Kidney (tissue), 13 donors: ENCODE measurements at regions not wholly inside any gene's neighbourhood (a gene's known extent, or its start where the extent isn't known, plus 50 kb on each side); places are given as distances from the start of the nearest gene placed in this dataset.
"Not testable (repeated sequence)": the region's sequence is repeated elsewhere in the genome, so short reads cannot be mapped to it uniquely, and the experiment has no call there.

Experiments
- DNase-seq, 5 donors: peaks; one replicate each; pipeline ENCODE4 v3.0.0-alpha.2; 2013 to 2020
- FAIRE-seq: peaks from 2 replicates; lab custom pipeline; 2012; peaks lifted over from hg19 to GRCh38; lab: Jason Lieb, UNC
- H3K27ac ChIP-seq, 2 donors: one replicate each; pipeline ENCODE4 v1.7.0; 2013; ENCODE audit warnings: low read depth in 2 of 2, low read length in 2 of 2, inconsistent platforms in 1 of 2
- H3K27me3 ChIP-seq: one replicate; pipeline ENCODE4 v1.7.1; 2013; ENCODE audit warnings: low read length, inconsistent platforms; ENCODE audit not compliant: control insufficient read depth, insufficient read depth
- H3K36me3 ChIP-seq, 3 donors: one replicate each; pipeline versions ENCODE4 v1.7.0 to v1.7.1; 2013; ENCODE audit warnings: low read length in 3 of 3, control low read depth in 1 of 3, inconsistent platforms in 1 of 3; ENCODE audit not compliant: insufficient read depth in 3 of 3, control insufficient read depth in 2 of 3
- H3K4me1 ChIP-seq, 3 donors: one replicate each; pipeline versions ENCODE4 v1.7.0 to v1.7.1; 2013; ENCODE audit warnings: low read length in 3 of 3, inconsistent platforms in 1 of 3, low read depth in 1 of 3; ENCODE audit not compliant: control insufficient read depth in 2 of 3, insufficient read depth in 2 of 3
- H3K4me3 ChIP-seq, 3 donors: one replicate each; pipeline versions ENCODE4 v1.7.0 to v1.8.1; 2013; ENCODE audit warnings: low read length in 3 of 3, control low read depth in 1 of 3, inconsistent platforms in 1 of 3
- H3K9ac ChIP-seq, 3 donors: one replicate each; pipeline versions ENCODE4 v1.7.0 to v1.7.1; 2013; ENCODE audit warnings: low read length in 3 of 3, control low read depth in 1 of 3, inconsistent platforms in 1 of 3
- H3K9me3 ChIP-seq, 3 donors: one replicate each; pipeline versions ENCODE4 v1.7.0 to v1.7.1; 2013; ENCODE audit warnings: low read length in 3 of 3, control low read depth in 1 of 3, inconsistent platforms in 1 of 3; ENCODE audit not compliant: control insufficient read depth in 2 of 3, insufficient read depth in 1 of 3
- CTCF ChIP-seq: IDR thresholded peaks from 3 replicates; pipeline ENCODE4 v1.5.1; 2012; ENCODE audit warnings: mild to moderate bottlenecking, moderate library complexity, borderline replicate concordance; ENCODE audit not compliant: insufficient read depth; ENCODE audit errors: extremely low read depth
- intact Hi-C: fragments of 100-400 bp; cut with DNase I; formaldehyde crosslinking; loops from one replicate; pipeline ENCODE4 v1.11.1; 2022
- donor health status: control.
- donor health status: control.
- donor health status: control.
- donor health status: control.
- donor health status: control.
- donor health status: DM: yes; HTN: yes; CAD: no.
- donor health status: Normal renal cell carcinoma (clear cell type).

GRCh38 chr11:121909596-121909995 lies 206.4 kb downstream of the BLID start:
- intact Hi-C loops = no loop called here
- H3K36me3 ChIP-seq = no peaks in the 10 kb centered on the region
- DNase-seq (no peak), FAIRE-seq (no peak)
- H3K9me3 ChIP-seq = no peaks in the 10 kb centered on the region
- no peaks in the 10 kb centered on the region for H3K27me3 ChIP-seq
- no peak overlapping the region for H3K9ac ChIP-seq
- no peak for TF ChIP-seq CTCF
- H3K27ac ChIP-seq = no peak overlapping the region
- H3K4me3 ChIP-seq = no peak overlapping the region
- no peaks in the 10 kb centered on the region for H3K4me1 ChIP-seq

DNA sequence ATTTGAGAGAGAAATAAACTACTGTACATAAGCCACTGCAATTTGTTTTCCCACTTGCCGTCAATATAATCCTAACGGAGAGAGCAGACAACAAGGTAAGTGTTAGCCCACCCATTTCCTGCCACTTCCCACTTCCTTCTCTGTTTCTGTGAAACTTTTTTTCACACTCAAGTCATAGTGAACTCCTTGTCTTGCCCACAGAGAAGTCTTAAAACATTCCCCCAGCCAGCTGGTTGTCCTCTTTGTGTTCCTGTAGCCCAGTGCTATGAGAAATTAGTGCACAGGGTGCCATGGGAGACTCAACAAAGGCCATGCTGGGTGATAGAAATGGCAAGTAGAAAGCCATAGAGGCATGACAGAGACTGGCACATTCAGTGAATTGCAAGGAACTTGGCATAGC lies 208.6 kb downstream of the BLID start:
- H3K36me3 ChIP-seq = no peaks in the 10 kb centered on the region
- TF ChIP-seq CTCF = no peak
- no peak overlapping the region for H3K9ac ChIP-seq
- H3K4me1 ChIP-seq = no peaks in the 10 kb centered on the region
- H3K4me3 ChIP-seq = no peak overlapping the region
- no peaks in the 10 kb centered on the region for H3K9me3 ChIP-seq
- FAIRE-seq (no peak), DNase-seq (no peak)
- H3K27me3 ChIP-seq = no peaks in the 10 kb centered on the region
- intact Hi-C loops = no loop called here
- H3K27ac ChIP-seq = no peak overlapping the region

GRCh38 chr11:121904148-121904547 lies 211.9 kb downstream of the BLID start:
- TF ChIP-seq CTCF = no peak
- no peak overlapping the region for H3K9ac ChIP-seq

DNA sequence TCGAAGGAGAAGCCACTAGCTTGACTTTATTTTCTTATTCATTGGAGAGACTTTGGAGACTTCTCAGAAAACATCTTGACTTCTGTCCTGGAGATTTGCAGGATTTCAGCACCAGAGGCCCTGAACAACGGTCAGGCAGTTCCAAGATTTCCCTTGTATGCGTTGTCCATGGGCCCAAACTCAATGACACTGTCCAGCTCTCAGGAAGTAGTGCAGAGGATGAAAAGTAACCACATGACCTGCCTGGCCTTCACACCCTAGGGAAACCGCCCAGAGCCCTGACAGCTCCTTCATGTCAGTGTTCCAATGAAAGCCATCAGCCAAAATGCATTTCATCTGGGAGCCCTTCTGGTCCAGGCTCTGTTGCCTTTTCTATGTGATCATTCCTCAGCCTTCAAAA lies 214.1 kb downstream of the BLID start:
- Histone ChIP-seq H3K4me3 (no peak overlapping the region), H3K9me3 (no peaks in the 10 kb centered on the region), H3K4me1 (no peaks in the 10 kb centered on the region), H3K36me3 (no peaks in the 10 kb centered on the region), H3K27me3 (no peaks in the 10 kb centered on the region), H3K27ac (no peak overlapping the region), H3K9ac (no peak overlapping the region)
- intact Hi-C loops = no loop called here
- FAIRE-seq (no peak), DNase-seq (no peak)
- no peak for TF ChIP-seq CTCF

More at GRCh38 chr11:121904148-121904547, 211.9 kb downstream of the BLID start:
- no peaks in the 10 kb centered on the region for H3K4me1 ChIP-seq
- H3K9me3 ChIP-seq = no peaks in the 10 kb centered on the region
- intact Hi-C loops = no loop called here
- H3K27me3 ChIP-seq = no peaks in the 10 kb centered on the region
- FAIRE-seq (no peak), DNase-seq (no peak)
- no peaks in the 10 kb centered on the region for H3K36me3 ChIP-seq
- H3K27ac ChIP-seq = no peak overlapping the region
- no peak overlapping the region for H3K4me3 ChIP-seq

- H3K36me3 ChIP-seq, DNase-seq, H3K4me3 ChIP-seq, H3K27ac ChIP-seq, H3K9me3 ChIP-seq, H3K9ac ChIP-seq, H3K4me1 ChIP-seq, H3K27me3 ChIP-seq, intact Hi-C loops, FAIRE-seq: not testable (repeated sequence)
Observed at GRCh38 chr11:121901417-121901816, 214.6 kb downstream of the BLID start.
